WTC11 (cell line): ENCODE measurements at regions not wholly inside any gene's neighbourhood (a gene's known extent, or its start where the extent isn't known, plus 50 kb on each side); places are given as distances from the start of the nearest gene placed in this dataset.

Experiments used
- ESRRA ChIP-seq: sonication (generic); formaldehyde crosslinking; IDR thresholded peaks from 2 replicates; pipeline ENCODE4 v1.8.1; 2022; ENCODE audit warnings: mild to moderate bottlenecking, missing genetic modification reagents, borderline replicate concordance
- ETV6 ChIP-seq: sonication (generic); formaldehyde crosslinking; IDR thresholded peaks from 2 replicates; pipeline ENCODE4 v1.8.1; 2022; ENCODE audit warnings: mild to moderate bottlenecking, missing genetic modification reagents
- FOXJ3 ChIP-seq: sonication (generic); formaldehyde crosslinking; IDR thresholded peaks from 2 replicates; pipeline ENCODE4 v1.9.0; 2021; ENCODE audit warnings: missing genetic modification reagents, mild to moderate bottlenecking, borderline replicate concordance
- FOXK1 ChIP-seq: sonication (generic); formaldehyde crosslinking; IDR thresholded peaks from 2 replicates; pipeline ENCODE4 v1.8.0; 2022; ENCODE audit warnings: mild to moderate bottlenecking, moderate library complexity, missing genetic modification reagents
- GABPB1 ChIP-seq: sonication (generic); formaldehyde crosslinking; IDR thresholded peaks from 2 replicates; pipeline ENCODE4 v1.8.1; 2023; ENCODE audit warnings: mild to moderate bottlenecking, missing genetic modification reagents
- IRF1 ChIP-seq: sonication (generic); formaldehyde crosslinking; IDR thresholded peaks from 2 replicates; pipeline ENCODE4 v1.8.0; 2023; ENCODE audit warnings: missing genetic modification reagents
- MAX ChIP-seq: sonication (generic); formaldehyde crosslinking; IDR thresholded peaks from 2 replicates; pipeline ENCODE4 v1.8.0; 2022; ENCODE audit warnings: mild to moderate bottlenecking, missing genetic modification reagents
- MYBL2 ChIP-seq: sonication (generic); formaldehyde crosslinking; IDR thresholded peaks from 2 replicates; pipeline ENCODE4 v1.8.1; 2023; ENCODE audit warnings: mild to moderate bottlenecking, moderate library complexity, missing genetic modification reagents
- TEAD4 ChIP-seq: sonication (generic); formaldehyde crosslinking; IDR thresholded peaks from 2 replicates; pipeline ENCODE4 v1.8.0; 2022; ENCODE audit warnings: mild to moderate bottlenecking, missing genetic modification reagents
- TP53 ChIP-seq: sonication (generic); formaldehyde crosslinking; IDR thresholded peaks from 2 replicates; pipeline ENCODE4 v1.8.1; 2023; ENCODE audit warnings: mild to moderate bottlenecking, missing genetic modification reagents
- ZNF232 ChIP-seq: sonication (generic); formaldehyde crosslinking; IDR thresholded peaks from 2 replicates; pipeline ENCODE4 v1.8.0; 2022; ENCODE audit warnings: mild to moderate bottlenecking, missing genetic modification reagents
- ZNF416 ChIP-seq: fragments of 250-450 bp; sonication (Bioruptor Pico); IDR thresholded peaks from 2 replicates; pipeline ENCODE4 v1.9.0; 2021; ENCODE audit warnings: mild to moderate bottlenecking, inconsistent platforms
- TF ChIP-seq, protein P1 (sequence below): fragments of 200-600 bp; IDR thresholded peaks from 2 replicates; pipeline ENCODE4 v1.8.0; 2022; ENCODE audit warnings: antibody characterized with exemption

GRCh38 chr4:35725131-35725530 is 519.2 kb downstream of the ARAP2 start:
- TF ChIP-seq GABPB1 (CRISPR knock-in tag), result no peak
- TF ChIP-seq ESRRA (CRISPR knock-in tag), result no peak
- TF ChIP-seq IRF1, result no peak
- TF ChIP-seq, protein P1, sequence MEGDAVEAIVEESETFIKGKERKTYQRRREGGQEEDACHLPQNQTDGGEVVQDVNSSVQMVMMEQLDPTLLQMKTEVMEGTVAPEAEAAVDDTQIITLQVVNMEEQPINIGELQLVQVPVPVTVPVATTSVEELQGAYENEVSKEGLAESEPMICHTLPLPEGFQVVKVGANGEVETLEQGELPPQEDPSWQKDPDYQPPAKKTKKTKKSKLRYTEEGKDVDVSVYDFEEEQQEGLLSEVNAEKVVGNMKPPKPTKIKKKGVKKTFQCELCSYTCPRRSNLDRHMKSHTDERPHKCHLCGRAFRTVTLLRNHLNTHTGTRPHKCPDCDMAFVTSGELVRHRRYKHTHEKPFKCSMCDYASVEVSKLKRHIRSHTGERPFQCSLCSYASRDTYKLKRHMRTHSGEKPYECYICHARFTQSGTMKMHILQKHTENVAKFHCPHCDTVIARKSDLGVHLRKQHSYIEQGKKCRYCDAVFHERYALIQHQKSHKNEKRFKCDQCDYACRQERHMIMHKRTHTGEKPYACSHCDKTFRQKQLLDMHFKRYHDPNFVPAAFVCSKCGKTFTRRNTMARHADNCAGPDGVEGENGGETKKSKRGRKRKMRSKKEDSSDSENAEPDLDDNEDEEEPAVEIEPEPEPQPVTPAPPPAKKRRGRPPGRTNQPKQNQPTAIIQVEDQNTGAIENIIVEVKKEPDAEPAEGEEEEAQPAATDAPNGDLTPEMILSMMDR, result 0 out of 2 replicates have a peak, but pooled peaks have one; percentile 17
- TF ChIP-seq MYBL2 (CRISPR knock-in tag), result no peak
- no peak for TF ChIP-seq TEAD4 (CRISPR knock-in tag)
- no peak for TF ChIP-seq ZNF232 (CRISPR knock-in tag)
- no peak for TF ChIP-seq MAX (CRISPR knock-in tag)
- no peak for TF ChIP-seq ETV6 (CRISPR knock-in tag)
- no peak for TF ChIP-seq TP53 (CRISPR knock-in tag)
- no peak for TF ChIP-seq FOXK1 (CRISPR knock-in tag)
- no peak for TF ChIP-seq FOXJ3
- no peak for TF ChIP-seq ZNF416 (CRISPR knock-in tag)
